SK-N-MC (cell line): ENCODE measurements at regions not wholly inside any gene's neighbourhood (a gene's known extent, or its start where the extent isn't known, plus 50 kb on each side); places are given as distances from the start of the nearest gene placed in this dataset.

Source experiments
- DNase-seq: peaks from one replicate; pipeline ENCODE4 v3.0.0-alpha.2; 2011; ENCODE audit warnings: low read depth, low spot score
- H3K27ac ChIP-seq: fragments of 200-600 bp; sonication (generic); 2 replicates; pipeline ENCODE4 v1.5.1; 2016; ENCODE audit warnings: mixed run types
- H3K36me3 ChIP-seq: fragments of 200-600 bp; sonication (generic); 2 replicates; pipeline ENCODE4 v1.6.1; 2017; ENCODE audit warnings: antibody characterized with exemption, low read length, mixed read lengths; ENCODE audit not compliant: insufficient read depth
- H3K4me3 ChIP-seq: fragments of 200-600 bp; sonication (generic); 2 replicates; pipeline ENCODE4 v1.5.1; 2016
- H3K9ac ChIP-seq: fragments of 200-600 bp; sonication (generic); 2 replicates; pipeline ENCODE4 v1.8.0; 2017; ENCODE audit warnings: mixed run types, mixed read lengths; ENCODE audit not compliant: insufficient read length
- H3K9me3 ChIP-seq: fragments of 200-600 bp; sonication (generic); 2 replicates; pipeline ENCODE4 v1.6.1; 2017; ENCODE audit warnings: low read depth, mild to moderate bottlenecking, antibody characterized with exemption, low read length, moderate library complexity, mixed read lengths
- EZH2 ChIP-seq: fragments of 200-600 bp; sonication (generic); IDR thresholded peaks from one replicate; pipeline ENCODE4 v1.6.1; 2017; ENCODE audit warnings: antibody characterized with exemption
- FOXP2 ChIP-seq: optimal IDR thresholded peaks from 2 replicates; pipeline ENCODE3; 2011; ENCODE audit warnings: mild to moderate bottlenecking, moderate library complexity; ENCODE audit not compliant: insufficient read depth; ENCODE audit errors: extremely low read length, control extremely low read depth
- POLR2AphosphoS5 ChIP-seq: IDR thresholded peaks from 2 replicates; pipeline ENCODE4 v1.6.1; 2012; ENCODE audit warnings: mild to moderate bottlenecking, low read depth, low read length, borderline replicate concordance

DNA sequence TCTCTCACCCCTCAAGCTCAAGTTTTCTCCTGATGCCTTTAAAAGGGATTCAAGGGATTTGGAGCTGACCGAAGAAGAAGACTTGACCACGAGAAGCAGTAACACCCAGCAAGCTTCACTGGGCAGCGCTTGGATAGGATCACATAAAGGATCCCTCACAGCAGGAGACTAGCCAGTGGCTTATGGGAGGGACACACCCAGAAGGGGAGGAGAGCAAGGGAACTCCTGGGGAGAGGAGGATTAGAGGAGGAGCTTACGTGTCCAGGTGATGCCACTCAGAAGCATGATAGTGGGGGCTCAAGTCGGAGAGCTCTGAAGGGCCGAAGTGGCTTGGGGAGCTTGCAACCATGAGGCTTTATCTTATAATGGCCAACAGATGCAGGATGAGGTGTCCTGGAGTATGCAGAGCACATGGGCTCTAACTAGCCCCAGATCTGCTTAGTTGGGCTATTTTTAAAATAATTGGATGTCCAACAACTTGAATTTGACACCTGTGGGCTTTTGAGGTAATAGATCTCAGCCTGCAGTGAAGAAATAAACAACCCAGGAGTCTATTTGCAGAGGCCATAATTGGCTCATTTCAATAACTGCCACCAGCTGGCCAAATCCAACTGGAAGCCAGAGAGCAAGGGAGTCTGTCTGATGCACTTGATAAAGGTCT is 137.9 kb upstream of the EXOC2 start:
- no peak overlapping the region for H3K27ac ChIP-seq
- H3K9me3 ChIP-seq = no peaks in the 10 kb centered on the region
- DNase-seq = no peak
- no peaks in the 10 kb centered on the region for H3K36me3 ChIP-seq
- no peak overlapping the region for H3K4me3 ChIP-seq
- no peak overlapping the region for H3K9ac ChIP-seq
- no peak for TF ChIP-seq FOXP2
- TF ChIP-seq POLR2AphosphoS5 = no peak
- TF ChIP-seq EZH2 = no peak

DNA sequence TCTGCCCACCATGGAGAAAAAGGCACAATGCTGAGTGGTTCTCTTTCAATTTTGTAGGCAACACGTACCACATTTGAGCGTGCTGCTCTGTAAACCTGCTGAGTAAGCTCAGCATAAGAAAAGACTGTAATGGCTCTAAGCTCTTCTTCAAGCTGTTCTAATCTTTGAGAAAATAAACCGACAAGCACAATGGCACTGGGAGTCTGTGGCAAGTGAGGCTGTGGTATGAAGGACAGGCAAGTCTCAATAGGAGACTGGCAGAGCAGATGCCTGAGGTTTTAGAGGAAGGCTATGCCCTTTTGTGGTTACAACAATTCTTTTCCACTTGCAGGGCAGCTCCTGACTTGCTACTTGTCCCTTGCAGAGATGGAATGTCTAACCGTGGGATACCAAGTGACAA is 136.7 kb upstream of the EXOC2 start:
- Histone ChIP-seq H3K4me3 (no peak overlapping the region), H3K9ac (no peak overlapping the region), H3K36me3 (no peaks in the 10 kb centered on the region), H3K27ac (no peak overlapping the region), H3K9me3 (no peaks in the 10 kb centered on the region)
- no peak for TF ChIP-seq EZH2
- no peak for TF ChIP-seq POLR2AphosphoS5
- no peak for TF ChIP-seq FOXP2
- no peak for DNase-seq

DNA sequence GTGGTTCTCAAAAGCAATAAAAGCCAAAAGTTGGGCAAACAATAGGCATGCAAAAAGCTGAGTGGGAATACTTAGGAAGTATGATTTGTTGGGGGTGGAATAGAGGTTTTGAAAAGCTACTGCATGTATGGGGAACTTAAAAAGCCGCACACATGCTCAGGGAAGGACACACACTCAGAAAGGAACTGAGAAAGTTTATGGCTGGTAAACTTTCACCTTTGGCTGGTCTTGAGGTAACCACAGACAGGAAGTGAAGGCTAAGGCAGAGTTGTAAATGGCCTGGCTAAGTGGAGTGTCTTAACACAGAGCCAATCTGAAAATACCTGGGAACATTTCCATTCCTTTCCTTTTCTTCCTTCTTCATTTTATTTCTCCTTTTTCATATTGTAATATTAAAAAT is 134.5 kb upstream of the EXOC2 start:
- no peak for TF ChIP-seq POLR2AphosphoS5
- no peak for TF ChIP-seq EZH2
- TF ChIP-seq FOXP2 = no peak
- Histone ChIP-seq H3K36me3 (no peaks in the 10 kb centered on the region), H3K4me3 (no peak overlapping the region), H3K9ac (no peak overlapping the region), H3K27ac (no peak overlapping the region), H3K9me3 (no peaks in the 10 kb centered on the region)
- no peak for DNase-seq

DNA sequence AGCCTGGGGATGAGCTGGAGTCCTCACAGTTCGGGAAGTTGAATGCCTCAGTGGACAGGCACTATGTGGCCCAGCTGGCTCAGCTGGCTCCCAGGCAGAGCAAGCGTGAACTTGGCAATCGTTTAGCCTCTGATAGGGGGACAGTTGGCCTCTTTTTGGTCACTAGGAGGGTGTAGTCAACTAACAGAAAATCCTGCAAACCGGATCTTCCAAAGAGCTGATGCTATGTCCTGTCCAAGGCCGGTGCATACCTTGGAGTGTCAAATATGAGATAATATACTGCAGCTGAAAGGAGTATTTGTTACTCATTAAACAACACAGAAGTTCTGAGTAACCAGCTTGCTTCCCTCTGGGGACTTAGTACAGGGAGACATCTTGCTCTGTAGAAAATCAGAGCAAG is 126.2 kb upstream of the EXOC2 start:
- no peak for DNase-seq
- H3K4me3 ChIP-seq = no peak overlapping the region
- no peak overlapping the region for H3K9ac ChIP-seq
- no peaks in the 10 kb centered on the region for H3K9me3 ChIP-seq
- no peaks in the 10 kb centered on the region for H3K36me3 ChIP-seq
- H3K27ac ChIP-seq = no peak overlapping the region
- TF ChIP-seq FOXP2 (no peak), POLR2AphosphoS5 (no peak), EZH2 (no peak)

DNA sequence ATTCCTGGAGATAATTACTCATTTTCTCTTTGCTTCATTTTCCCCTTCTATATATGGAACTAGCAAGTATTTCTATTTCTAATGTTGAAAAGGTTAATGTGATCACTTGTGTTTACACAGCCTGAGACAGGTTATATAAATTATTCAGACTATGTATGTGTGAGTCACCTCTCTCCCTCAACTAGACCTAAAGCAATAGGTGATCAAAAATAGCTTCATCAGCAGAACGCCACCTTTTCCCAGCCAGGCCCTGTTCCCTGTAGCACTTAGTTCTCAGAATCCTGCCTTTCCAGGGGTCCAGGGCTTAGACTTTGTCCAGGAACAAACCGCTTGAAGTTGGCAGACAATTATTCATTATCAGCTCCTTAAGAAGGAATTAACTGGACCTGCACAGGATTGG is 125.3 kb upstream of the EXOC2 start:
- no peak overlapping the region for H3K9ac ChIP-seq
- no peak overlapping the region for H3K4me3 ChIP-seq
- no peak overlapping the region for H3K27ac ChIP-seq
- no peak for DNase-seq
- H3K9me3 ChIP-seq = no peaks in the 10 kb centered on the region
- no peak for TF ChIP-seq EZH2
- no peak for TF ChIP-seq FOXP2
- no peak for TF ChIP-seq POLR2AphosphoS5
- H3K36me3 ChIP-seq = no peaks in the 10 kb centered on the region

DNA sequence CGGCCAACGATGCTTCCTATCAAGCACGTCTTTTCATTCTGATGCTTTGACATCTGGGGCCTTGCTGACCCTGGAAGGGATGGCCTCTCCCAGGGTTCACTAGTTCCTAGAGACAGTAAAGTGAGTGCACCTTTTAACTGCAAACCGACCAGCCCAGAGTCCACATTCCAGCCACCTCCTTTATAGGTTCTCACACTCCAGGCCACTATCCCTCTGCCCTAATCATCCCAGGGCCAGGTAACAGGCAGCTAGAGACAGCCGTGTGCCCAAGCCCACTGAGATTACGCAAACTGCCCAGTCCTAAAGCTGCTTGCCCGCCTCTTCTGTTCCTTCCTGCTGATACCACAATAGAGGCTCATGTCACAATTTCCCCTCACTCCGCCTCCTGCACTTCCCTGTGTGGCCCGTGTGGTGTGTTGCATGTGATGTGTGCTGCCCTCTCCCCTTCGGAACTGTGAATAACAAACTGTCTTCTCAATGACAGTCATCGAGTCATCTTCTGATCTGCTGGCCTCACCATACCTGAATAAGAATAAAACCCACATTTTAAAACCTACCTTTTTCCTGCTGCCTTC is 123.7 kb upstream of the EXOC2 start:
- Histone ChIP-seq H3K4me3 (no peak overlapping the region), H3K9me3 (no peaks in the 10 kb centered on the region), H3K27ac (no peak overlapping the region), H3K36me3 (no peaks in the 10 kb centered on the region), H3K9ac (no peak overlapping the region)
- TF ChIP-seq POLR2AphosphoS5 (no peak), FOXP2 (no peak), EZH2 (no peak)
- no peak for DNase-seq

DNA sequence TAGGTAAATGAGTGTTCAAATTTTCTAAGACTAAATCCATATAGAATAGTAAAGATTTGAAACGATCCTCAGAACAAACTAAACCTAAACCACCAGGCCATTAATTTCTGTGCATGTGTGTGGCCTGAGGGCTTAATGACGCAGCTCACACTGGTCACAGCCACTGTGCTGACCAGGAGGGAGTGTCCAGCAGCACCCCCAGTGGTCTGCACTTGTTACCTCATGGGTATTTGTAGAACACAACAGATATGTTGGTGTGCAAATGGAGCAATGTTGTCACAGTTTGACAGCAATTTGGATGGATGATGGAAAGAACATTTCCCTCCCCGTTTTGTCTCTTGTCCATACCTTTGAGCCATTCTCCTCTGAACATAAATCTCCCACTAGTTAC is 122.4 kb upstream of the EXOC2 start:
- Histone ChIP-seq H3K36me3 (no peaks in the 10 kb centered on the region), H3K9ac (no peak overlapping the region), H3K4me3 (no peak overlapping the region), H3K9me3 (no peaks in the 10 kb centered on the region), H3K27ac (no peak overlapping the region)
- no peak for DNase-seq
- TF ChIP-seq EZH2 (no peak), POLR2AphosphoS5 (no peak), FOXP2 (no peak)

DNA sequence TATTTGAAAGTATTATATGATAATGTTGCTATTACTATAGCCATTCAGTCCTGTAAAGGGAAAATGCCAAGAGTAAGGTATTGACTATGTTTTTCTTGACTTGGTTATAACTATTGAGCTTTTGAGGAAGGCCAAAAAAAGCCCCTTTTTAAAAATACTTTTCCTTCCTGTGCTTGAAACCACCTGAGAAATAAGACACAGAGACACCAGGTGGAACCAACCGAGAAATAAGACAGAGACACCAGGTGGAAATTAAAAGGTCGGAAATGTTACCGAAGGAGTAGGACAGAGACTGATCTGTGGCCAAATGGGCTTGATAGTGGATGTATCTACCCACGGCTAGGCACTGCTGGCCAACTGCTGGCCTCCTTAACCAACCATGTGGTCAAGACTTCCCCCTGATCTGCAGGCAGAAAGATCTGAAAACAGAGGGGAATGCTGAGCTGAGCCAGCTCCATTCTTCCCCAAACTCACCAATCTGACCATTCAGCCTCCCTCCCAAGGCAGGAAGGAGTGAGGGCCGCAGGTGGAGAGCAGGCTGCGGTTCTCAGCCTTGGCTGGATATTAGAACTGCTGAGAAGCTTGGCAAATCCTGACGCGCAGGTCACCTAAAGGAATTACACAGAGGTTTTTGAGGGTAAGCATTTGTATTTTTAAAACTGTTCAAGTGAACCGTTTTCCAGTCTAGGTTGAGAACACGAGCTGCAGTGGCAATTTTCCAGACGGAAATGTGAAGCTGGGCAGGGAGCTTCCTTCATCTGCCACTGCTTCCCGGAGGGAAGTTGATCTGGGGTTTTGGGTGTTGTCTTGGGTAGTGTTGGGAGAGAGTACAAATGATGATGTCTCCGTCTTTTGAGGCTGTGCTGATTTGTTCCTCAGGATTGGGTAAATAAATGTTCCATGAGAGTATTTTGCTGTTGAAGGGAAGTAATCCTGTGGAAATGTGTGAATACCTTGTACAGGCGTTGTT is 121.7 kb upstream of the EXOC2 start:
- Histone ChIP-seq H3K36me3 (no peaks in the 10 kb centered on the region), H3K4me3 (no peak overlapping the region), H3K9ac (no peak overlapping the region), H3K27ac (no peak overlapping the region), H3K9me3 (no peaks in the 10 kb centered on the region)
- TF ChIP-seq EZH2 = no peak
- TF ChIP-seq FOXP2 = no peak
- no peak for DNase-seq
